ENCODE measurements at regions not wholly inside any gene's neighbourhood (a gene's known extent, or its start where the extent isn't known, plus 50 kb on each side); places are given as distances from the start of the nearest gene placed in this dataset.

GRCh38 chr10:90589825-90590224, 268.0 kb downstream of the HTR7 start:
- TF ChIP-seq CTCF (IDR thresholded peaks at IDR 0.05), result no peak
- TF ChIP-seq POLR2A (IDR thresholded peaks at IDR 0.05), result no peak

Data from vagina (tissue), 2 donors.